ENCODE measurements at regions not wholly inside any gene's neighbourhood (a gene's known extent, or its start where the extent isn't known, plus 50 kb on each side); places are given as distances from the start of the nearest gene placed in this dataset.

DNA sequence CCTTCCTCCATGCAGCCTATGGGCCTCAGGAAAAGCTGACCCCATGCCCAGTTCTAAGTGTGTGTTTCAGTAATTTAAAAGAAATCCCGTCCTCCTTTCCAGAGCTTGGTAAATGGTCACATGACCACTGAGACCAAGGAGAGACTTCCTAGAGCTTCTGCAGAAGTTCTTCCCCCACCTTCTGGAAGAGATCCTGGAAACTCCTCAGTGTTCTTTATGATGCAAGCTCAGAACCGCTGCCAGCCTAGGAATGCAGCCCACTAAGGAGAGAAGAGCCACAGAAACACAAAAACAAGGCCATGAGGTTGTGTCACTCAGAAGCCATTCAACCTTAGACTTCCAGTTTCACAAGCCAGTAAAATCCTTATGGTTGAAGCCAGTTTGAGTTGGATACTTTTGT is 348.4 kb downstream of the TPBG start:
- no peaks in the 10 kb centered on the region for H3K4me1 Mint-ChIP-seq
- ChIA-PET CTCF (interaction anchor here (1.0 to 1.8 kb wide), 5 partner anchors 9 to 441 kb away, joined by 3 to 6 read pairs (median 5); no protein-coding TSS in a partner anchor), POLR2A (no interaction called here)
- H3K27me3 Mint-ChIP-seq: peaks cover 1% of the 10 kb centered on the region
- H3K9me3 Mint-ChIP-seq: peaks cover 2% of the 10 kb centered on the region
- no peak overlapping the region for H3K4me3 Mint-ChIP-seq
- DNase-seq: no peak
- H3K36me3 Mint-ChIP-seq (ENCODE audit: low read depth): no peaks in the 10 kb centered on the region
- no peak overlapping the region for H3K27ac Mint-ChIP-seq

DNA sequence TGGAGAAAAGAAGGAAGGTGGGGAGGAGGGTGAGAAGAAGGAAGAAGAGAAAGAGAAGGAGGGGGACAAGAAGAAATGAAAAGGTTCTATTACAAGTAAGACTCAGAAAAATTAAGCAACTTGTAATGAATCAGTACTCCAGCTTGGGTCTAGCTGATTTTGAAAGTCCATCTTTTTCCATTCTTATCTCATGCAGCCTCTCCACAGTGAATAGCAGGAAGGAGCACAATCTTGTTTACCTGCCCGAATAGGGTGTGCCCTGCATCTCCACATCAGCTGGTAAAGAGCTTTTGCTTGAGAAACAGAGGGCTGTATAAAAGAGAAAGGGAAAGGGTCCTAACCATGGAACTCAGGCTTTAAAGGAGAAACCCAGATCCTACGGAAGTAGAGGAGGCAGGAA is 348.8 kb downstream of the TPBG start:
- Mint-ChIP-seq H3K4me3 (no peak overlapping the region), H3K27me3 (peaks cover 1% of the 10 kb centered on the region), H3K27ac (no peak overlapping the region), H3K4me1 (no peaks in the 10 kb centered on the region), H3K9me3 (no peaks in the 10 kb centered on the region), H3K36me3 (ENCODE audit: low read depth) (no peaks in the 10 kb centered on the region)
- POLR2A ChIA-PET: no interaction called here
- CTCF ChIA-PET: interaction anchor here (0.9 to 1.8 kb wide), 6 partner anchors 10 to 442 kb away, joined by 3 to 6 read pairs (median 5); no protein-coding TSS in a partner anchor
- DNase-seq: no peak

DNA sequence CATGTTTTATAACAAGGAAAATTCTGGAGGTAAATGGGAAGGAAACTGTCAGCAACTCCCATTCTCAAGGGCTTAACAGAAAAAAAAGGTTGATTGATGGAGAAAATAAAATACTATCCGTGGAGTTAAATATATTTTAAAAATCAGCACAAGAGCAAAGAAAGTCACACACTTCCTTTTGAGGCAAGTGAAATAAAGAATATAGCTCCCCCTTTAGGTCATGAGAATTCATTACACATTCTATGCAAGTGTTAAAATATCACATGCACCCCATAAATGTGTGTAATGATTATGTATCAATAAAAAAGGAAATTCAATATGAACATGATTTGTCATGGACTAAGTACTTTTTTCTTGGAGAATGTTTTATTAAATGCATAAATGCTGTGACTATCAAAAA is 349.2 kb downstream of the TPBG start:
- Mint-ChIP-seq H3K27me3 (peaks cover 1% of the 10 kb centered on the region), H3K4me1 (no peaks in the 10 kb centered on the region), H3K27ac (no peak overlapping the region), H3K9me3 (no peaks in the 10 kb centered on the region), H3K36me3 (ENCODE audit: low read depth) (no peaks in the 10 kb centered on the region), H3K4me3 (no peak overlapping the region)
- ChIA-PET CTCF (interaction anchor here (0.9 to 1.8 kb wide), 6 partner anchors 10 to 442 kb away, joined by 3 to 6 read pairs (median 5); no protein-coding TSS in a partner anchor), POLR2A (no interaction called here)
- DNase-seq: no peak

GRCh38 chr6:82720992-82721391 is 344.6 kb downstream of the UBE3D start:
- ChIA-PET CTCF (no interaction called here), POLR2A (no interaction called here)
- Mint-ChIP-seq H3K4me1 (no peaks in the 10 kb centered on the region), H3K36me3 (ENCODE audit: low read depth) (no peaks in the 10 kb centered on the region), H3K27me3 (peaks cover 1% of the 10 kb centered on the region), H3K27ac (no peak overlapping the region), H3K9me3 (peaks cover 3% of the 10 kb centered on the region), H3K4me3 (no peak overlapping the region)
- DNase-seq: no peak

GRCh38 chr6:82735790-82736189 is 329.9 kb downstream of the UBE3D start:
- no peak overlapping the region for H3K27ac Mint-ChIP-seq
- ChIA-PET POLR2A (no interaction called here), CTCF (no interaction called here)
- H3K4me1 Mint-ChIP-seq: no peaks in the 10 kb centered on the region
- H3K4me3 Mint-ChIP-seq: no peak overlapping the region
- H3K36me3 Mint-ChIP-seq (ENCODE audit: low read depth): no peaks in the 10 kb centered on the region
- H3K9me3 Mint-ChIP-seq: no peaks in the 10 kb centered on the region
- DNase-seq: no peak
- H3K27me3 Mint-ChIP-seq: peaks cover 5% of the 10 kb centered on the region

DNA sequence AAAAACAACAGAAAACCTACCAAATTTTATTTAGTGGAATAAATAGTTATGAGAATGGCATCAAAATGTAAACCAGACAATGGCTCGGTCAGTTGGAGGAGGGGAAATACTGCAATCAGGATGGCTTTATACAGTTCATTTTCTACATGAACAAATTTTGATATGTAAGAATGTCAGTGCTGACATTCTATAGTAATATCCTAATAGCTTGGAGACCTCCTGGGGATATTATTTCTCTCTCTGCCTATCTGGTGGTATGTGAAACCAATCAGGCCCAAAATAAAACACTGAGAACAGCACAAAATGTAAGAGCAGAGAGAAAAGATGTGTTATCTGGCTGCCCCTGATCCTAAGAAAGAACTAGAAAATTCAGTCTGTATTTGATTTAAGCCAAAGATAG is 327.7 kb downstream of the UBE3D start:
- no peaks in the 10 kb centered on the region for H3K9me3 Mint-ChIP-seq
- CTCF ChIA-PET: no interaction called here

GRCh38 chr6:82738773-82739172 is 326.9 kb downstream of the UBE3D start:
- no peaks in the 10 kb centered on the region for H3K36me3 Mint-ChIP-seq (ENCODE audit: low read depth)
- H3K27me3 Mint-ChIP-seq: peaks cover 5% of the 10 kb centered on the region
- H3K27ac Mint-ChIP-seq: no peak overlapping the region
- ChIA-PET POLR2A (no interaction called here), CTCF (no interaction called here)
- no peak for DNase-seq
- no peaks in the 10 kb centered on the region for H3K4me1 Mint-ChIP-seq
- no peaks in the 10 kb centered on the region for H3K9me3 Mint-ChIP-seq
- no peak overlapping the region for H3K4me3 Mint-ChIP-seq

More for the DNA sequence above, 327.7 kb downstream of the UBE3D start:
- Mint-ChIP-seq H3K27me3 (peaks cover 5% of the 10 kb centered on the region), H3K27ac (no peak overlapping the region), H3K36me3 (ENCODE audit: low read depth) (no peaks in the 10 kb centered on the region), H3K4me1 (no peaks in the 10 kb centered on the region), H3K4me3 (no peak overlapping the region)
- POLR2A ChIA-PET: no interaction called here
- DNase-seq: no peak

DNA sequence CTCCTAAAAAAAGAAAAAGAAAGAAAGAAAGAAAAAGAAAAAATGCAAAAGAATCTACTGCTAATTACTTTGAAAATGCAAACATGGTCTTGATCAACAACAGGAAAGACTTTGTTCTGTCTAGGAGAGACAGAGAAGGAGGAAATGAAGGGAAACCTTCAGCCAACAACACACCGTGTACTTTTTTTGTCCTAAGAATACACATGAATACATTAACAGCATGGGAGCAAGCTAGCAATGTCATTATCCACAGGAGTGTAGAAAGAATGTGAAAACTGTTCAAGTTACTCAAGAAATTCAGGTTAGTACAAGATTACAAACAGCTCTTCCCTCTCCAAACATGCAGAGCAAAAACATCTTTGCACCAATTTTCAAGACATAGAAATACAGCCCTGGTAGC is 326.3 kb downstream of the UBE3D start:
- POLR2A ChIA-PET: no interaction called here
- no peaks in the 10 kb centered on the region for H3K36me3 Mint-ChIP-seq (ENCODE audit: low read depth)
- CTCF ChIA-PET: no interaction called here
- no peak overlapping the region for H3K27ac Mint-ChIP-seq
- no peaks in the 10 kb centered on the region for H3K9me3 Mint-ChIP-seq
- no peaks in the 10 kb centered on the region for H3K4me1 Mint-ChIP-seq
- no peak for DNase-seq
- peaks cover 4% of the 10 kb centered on the region for H3K27me3 Mint-ChIP-seq
- no peak overlapping the region for H3K4me3 Mint-ChIP-seq

GRCh38 chr6:82740072-82740471 is 325.6 kb downstream of the UBE3D start:
- no peaks in the 10 kb centered on the region for H3K36me3 Mint-ChIP-seq (ENCODE audit: low read depth)
- no peak for DNase-seq
- H3K4me1 Mint-ChIP-seq: no peaks in the 10 kb centered on the region
- peaks cover 4% of the 10 kb centered on the region for H3K27me3 Mint-ChIP-seq
- ChIA-PET POLR2A (no interaction called here), CTCF (no interaction called here)
- H3K27ac Mint-ChIP-seq: no peak overlapping the region
- no peak overlapping the region for H3K4me3 Mint-ChIP-seq
- no peaks in the 10 kb centered on the region for H3K9me3 Mint-ChIP-seq

DNA sequence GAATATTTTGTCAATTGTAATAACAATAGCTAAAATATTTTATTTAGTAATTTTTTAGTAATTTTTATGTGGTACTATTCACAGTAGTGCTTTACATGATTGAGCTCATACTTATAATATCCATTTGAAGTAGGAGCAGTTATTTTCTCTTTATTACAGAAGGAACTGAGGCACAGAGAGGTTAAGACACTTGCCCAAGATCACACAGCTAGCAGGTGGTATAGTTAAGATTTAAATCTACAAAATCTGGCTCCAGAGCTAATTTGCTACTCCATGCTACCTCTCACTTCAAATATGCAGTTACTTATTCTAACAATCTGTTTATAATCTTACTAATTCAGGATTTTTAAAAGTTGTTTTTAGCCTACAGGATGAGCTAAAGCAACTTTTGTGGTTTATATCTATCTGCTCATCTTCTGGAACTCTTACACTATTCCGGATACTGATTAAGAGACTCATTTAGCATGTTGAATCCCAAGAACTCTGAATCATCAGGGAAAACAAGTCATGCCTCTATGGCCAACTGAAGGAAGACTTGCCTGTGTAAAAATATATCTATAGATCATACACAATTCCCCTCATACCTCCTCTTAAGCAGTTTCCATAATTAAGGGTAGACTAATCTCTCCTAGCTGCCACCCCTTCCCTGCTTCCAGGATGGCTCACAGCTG is 324.2 kb downstream of the UBE3D start:
- H3K9me3 Mint-ChIP-seq: no peaks in the 10 kb centered on the region
- no peak overlapping the region for H3K27ac Mint-ChIP-seq
- DNase-seq: no peak
- POLR2A ChIA-PET: no interaction called here
- H3K4me3 Mint-ChIP-seq: no peak overlapping the region
- H3K4me1 Mint-ChIP-seq: no peaks in the 10 kb centered on the region
- CTCF ChIA-PET: no interaction called here
- no peaks in the 10 kb centered on the region for H3K36me3 Mint-ChIP-seq (ENCODE audit: low read depth)
- H3K27me3 Mint-ChIP-seq: peaks cover 4% of the 10 kb centered on the region

DNA sequence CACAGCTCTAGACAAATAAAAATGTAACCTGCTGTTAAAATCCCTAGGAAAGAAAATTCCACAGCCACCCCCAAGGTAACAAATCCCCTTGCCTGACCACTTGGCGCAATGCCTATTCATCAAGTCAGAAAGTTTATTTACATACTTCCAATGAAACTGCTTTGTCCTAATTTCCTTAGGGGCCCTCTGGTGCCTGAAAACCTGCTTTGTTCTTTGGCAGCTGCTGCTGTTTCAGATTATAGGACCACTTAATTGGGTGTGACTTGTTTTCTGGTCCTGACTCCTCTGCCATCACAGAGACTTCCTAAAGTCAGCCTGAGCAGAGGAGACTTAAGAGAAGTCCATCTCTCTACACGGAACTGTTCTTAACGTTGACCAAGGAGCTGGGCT is 323.6 kb downstream of the UBE3D start:
- ChIA-PET POLR2A (no interaction called here), CTCF (no interaction called here)
- Mint-ChIP-seq H3K36me3 (ENCODE audit: low read depth) (no peaks in the 10 kb centered on the region), H3K27me3 (peaks cover 4% of the 10 kb centered on the region), H3K27ac (no peak overlapping the region), H3K4me1 (no peaks in the 10 kb centered on the region), H3K9me3 (no peaks in the 10 kb centered on the region), H3K4me3 (no peak overlapping the region)
- DNase-seq: no peak

DNA sequence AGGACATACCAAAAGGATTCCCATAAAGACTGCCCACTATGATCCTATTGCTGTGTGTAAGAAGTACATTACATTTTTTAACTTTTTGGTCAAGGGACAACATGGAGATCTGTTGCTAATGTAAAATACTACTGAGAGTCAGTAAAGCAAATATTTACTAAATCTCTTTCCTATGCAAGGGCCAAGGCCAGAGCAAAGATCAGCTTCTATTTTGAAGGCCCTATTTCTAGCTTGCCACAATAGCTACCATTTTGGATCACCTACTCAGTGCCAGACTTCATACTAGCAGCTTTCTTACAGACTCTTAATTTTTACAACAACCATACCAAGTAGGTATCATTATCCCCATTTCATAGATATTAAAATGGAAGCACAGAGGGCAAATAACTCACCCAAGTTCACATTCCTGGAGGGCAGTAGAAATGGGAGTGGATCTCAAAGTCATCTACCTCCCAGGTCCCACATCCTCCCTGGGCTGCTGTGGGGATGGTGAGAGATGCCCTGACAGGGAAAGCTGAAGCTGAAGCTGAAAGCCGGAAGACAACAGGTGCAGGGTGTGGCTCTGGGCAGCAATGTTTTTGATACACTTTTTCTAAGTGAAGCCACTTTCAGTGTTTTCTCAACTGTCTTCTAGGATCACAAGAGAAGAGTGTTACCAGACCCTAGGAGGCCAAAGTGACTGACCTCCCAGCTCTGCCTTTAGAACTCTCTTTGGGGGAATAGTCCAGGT is 321.2 kb downstream of the UBE3D start:
- Mint-ChIP-seq H3K4me3 (no peak overlapping the region), H3K36me3 (ENCODE audit: low read depth) (no peaks in the 10 kb centered on the region), H3K9me3 (no peaks in the 10 kb centered on the region), H3K27me3 (no peaks in the 10 kb centered on the region), H3K4me1 (no peaks in the 10 kb centered on the region), H3K27ac (no peak overlapping the region)
- DNase-seq: no peak
- ChIA-PET POLR2A (no interaction called here), CTCF (no interaction called here)

DNA sequence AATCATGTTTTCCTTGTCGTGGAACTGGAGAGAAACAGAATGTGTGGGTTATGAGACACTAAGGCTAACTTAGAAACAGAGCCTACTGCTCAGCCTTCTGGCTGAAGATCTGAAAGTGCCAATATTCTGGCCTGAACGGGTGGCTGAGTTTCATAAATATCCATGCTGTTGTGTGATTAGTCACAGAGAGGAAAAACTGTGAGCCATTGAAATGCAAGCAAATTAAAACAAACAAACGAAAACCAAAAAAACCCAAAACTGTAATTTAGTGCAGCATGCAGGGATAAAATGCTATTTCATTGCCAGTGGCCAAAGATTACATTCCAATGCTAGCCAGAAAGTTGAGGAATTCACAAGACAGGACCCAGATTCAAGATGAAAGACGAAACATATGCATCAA is 315.1 kb downstream of the UBE3D start:
- Mint-ChIP-seq H3K4me3 (no peak overlapping the region), H3K4me1 (no peaks in the 10 kb centered on the region), H3K27me3 (peaks cover 5% of the 10 kb centered on the region), H3K27ac (no peak overlapping the region), H3K36me3 (ENCODE audit: low read depth) (no peaks in the 10 kb centered on the region), H3K9me3 (no peaks in the 10 kb centered on the region)
- ChIA-PET CTCF (no interaction called here), POLR2A (no interaction called here)
- no peak for DNase-seq

DNA sequence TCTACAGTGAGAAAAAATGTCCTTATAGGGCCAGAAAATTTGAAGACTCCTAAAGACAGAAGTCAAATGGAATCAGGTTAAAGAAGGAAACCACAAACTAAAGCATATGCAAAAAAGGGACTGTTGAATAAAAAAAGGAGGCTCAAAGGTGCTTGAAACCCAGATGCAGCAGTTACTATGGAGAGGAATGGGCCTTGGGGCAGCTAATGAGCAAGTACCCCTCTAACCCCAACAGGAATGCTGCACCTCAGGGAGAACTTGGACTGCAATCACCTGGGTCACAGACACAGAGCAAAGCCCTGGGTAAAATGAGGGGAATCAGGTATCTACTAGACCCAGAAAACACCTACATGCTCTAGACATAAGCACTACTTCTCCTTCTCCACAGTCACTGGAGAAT is 313.9 kb downstream of the UBE3D start:
- CTCF ChIA-PET: no interaction called here
- H3K36me3 Mint-ChIP-seq (ENCODE audit: low read depth): no peaks in the 10 kb centered on the region
- H3K27ac Mint-ChIP-seq: no peak overlapping the region
- H3K4me1 Mint-ChIP-seq: no peaks in the 10 kb centered on the region
- POLR2A ChIA-PET: no interaction called here
- no peak for DNase-seq
- H3K4me3 Mint-ChIP-seq: no peak overlapping the region
- peaks cover 8% of the 10 kb centered on the region for H3K27me3 Mint-ChIP-seq
- H3K9me3 Mint-ChIP-seq: no peaks in the 10 kb centered on the region
